SKM-1 treated with dmso at 0.1 percent for 144 hours (cell line): ENCODE measurements at regions not wholly inside any gene's neighbourhood (a gene's known extent, or its start where the extent isn't known, plus 50 kb on each side); places are given as distances from the start of the nearest gene placed in this dataset.

Experiments used
- DNase-seq: peaks from one replicate; lab custom pipeline; 2025; ENCODE audit not compliant: unreplicated experiment; lab: John Stamatoyannopoulos, UW

GRCh38 chr4:137333031-137333430 lies 199.3 kb downstream of the PCDH18 start:
- no peak for DNase-seq

- no peak for DNase-seq
Measured at GRCh38 chr4:137312257-137312656, 220.0 kb downstream of the PCDH18 start.

GRCh38 chr4:137310593-137311490 lies 221.5 kb downstream of the PCDH18 start:
- DNase-seq = no peak

GRCh38 chr4:137310166-137310565 lies 222.1 kb downstream of the PCDH18 start:
- no peak for DNase-seq

- DNase-seq = no peak
Measured at GRCh38 chr4:137309424-137309823, 222.9 kb downstream of the PCDH18 start.

GRCh38 chr4:137307806-137308205 lies 224.5 kb downstream of the PCDH18 start:
- DNase-seq = no peak

GRCh38 chr4:137300776-137301175 lies 231.5 kb downstream of the PCDH18 start:
- no peak for DNase-seq

- no peak for DNase-seq
Measured at GRCh38 chr4:137299281-137299680, 233.0 kb downstream of the PCDH18 start.

- no peak for DNase-seq
Measured at GRCh38 chr4:137293281-137293680, 239.0 kb downstream of the PCDH18 start.

- no peak for DNase-seq
Measured at GRCh38 chr4:137283737-137284136, 248.6 kb downstream of the PCDH18 start.

GRCh38 chr4:137278431-137278830 lies 253.9 kb downstream of the PCDH18 start:
- DNase-seq = no peak

GRCh38 chr4:137274404-137274803 lies 257.9 kb downstream of the PCDH18 start:
- DNase-seq = no peak

GRCh38 chr4:137267024-137267423 lies 265.3 kb downstream of the PCDH18 start:
- DNase-seq = no peak

GRCh38 chr4:137266511-137266910 lies 265.8 kb downstream of the PCDH18 start:
- DNase-seq = no peak

GRCh38 chr4:137263206-137263605 lies 269.1 kb downstream of the PCDH18 start:
- DNase-seq = no peak

- DNase-seq = no peak
Measured at GRCh38 chr4:137253949-137254348, 278.3 kb downstream of the PCDH18 start.

- no peak for DNase-seq
Measured at GRCh38 chr4:137249112-137249511, 283.2 kb downstream of the PCDH18 start.

- no peak for DNase-seq
Measured at GRCh38 chr4:137238456-137239162, 293.7 kb downstream of the PCDH18 start.

- DNase-seq = no peak
Measured at GRCh38 chr4:137226900-137227299, 305.4 kb downstream of the PCDH18 start.

- DNase-seq = no peak
Measured at GRCh38 chr4:137226221-137226620, 306.1 kb downstream of the PCDH18 start.

GRCh38 chr4:137213372-137214173 lies 318.7 kb downstream of the PCDH18 start:
- DNase-seq = no peak
